CD4-positive, alpha-beta T cell (primary cell): ENCODE measurements at regions not wholly inside any gene's neighbourhood (a gene's known extent, or its start where the extent isn't known, plus 50 kb on each side); places are given as distances from the start of the nearest gene placed in this dataset.
A peak's percentile ranks its signal among the peaks of the same experiment; 100 is the strongest.

Experiments used
- ATAC-seq: fragments of 200-7000 bp; cut with Tn5 transposase; one replicate; pipeline ENCODE4 v1.10.0; 2022; ENCODE audit warnings: mild to moderate bottlenecking; ENCODE audit not compliant: poor library complexity
- CTCF ChIA-PET: fragments of 350-600 bp; sonication (Branson Sonifier 250); formaldehyde crosslinking; loops from one replicate; lab custom pipeline; 2021; ENCODE audit warnings: antibody characterized with exemption, inconsistent platforms; lab: Charles Lee
- POLR2A ChIA-PET: fragments of 350-600 bp; sonication (Branson Sonifier 250); formaldehyde crosslinking; loops from one replicate; lab custom pipeline; 2021; ENCODE audit warnings: antibody characterized with exemption, inconsistent platforms; lab: Charles Lee
- DNase-seq, 14 experiments: peaks; one replicate each; pipeline ENCODE4 v3.0.0-alpha.2; 2013 to 2020; ENCODE audit warnings: mixed read lengths in 2 of 14
- H3K27ac ChIP-seq, 2 donors: one replicate each; pipeline versions ENCODE4 v1.5.1 to v1.7.0; 2013; ENCODE audit warnings: low read length in 2 of 2, low read depth in 1 of 2, mild to moderate bottlenecking in 1 of 2
- H3K27me3 ChIP-seq, 2 experiments: 1 replicate in 1 of 2; 2 replicates in 1 of 2; pipeline versions ENCODE4 v1.6.1 to v1.7.0; 2013; ENCODE audit warnings: low read length in 2 of 2, control low read depth in 1 of 2, mild to moderate bottlenecking in 1 of 2, moderate library complexity in 1 of 2; ENCODE audit not compliant: insufficient read depth in 2 of 2, control insufficient read depth in 1 of 2
- H3K36me3 ChIP-seq: one replicate; pipeline ENCODE4 v1.6.1; 2013; ENCODE audit warnings: low read length, control low read depth; ENCODE audit not compliant: insufficient read depth
- H3K4me1 ChIP-seq: one replicate; pipeline ENCODE4 v1.6.1; 2013; ENCODE audit warnings: low read length, control low read depth; ENCODE audit not compliant: insufficient read depth
- H3K4me3 ChIP-seq: one replicate; pipeline ENCODE4 v1.5.1; 2013; ENCODE audit warnings: mild to moderate bottlenecking, low read length, moderate library complexity
- H3K9me3 ChIP-seq, 2 experiments: 1 replicate in 1 of 2; 2 replicates in 1 of 2; pipeline versions ENCODE4 v1.6.1 to v1.7.0; 2013; ENCODE audit warnings: low read length in 2 of 2, mild to moderate bottlenecking in 2 of 2, control low read depth in 1 of 2, moderate library complexity in 1 of 2; ENCODE audit not compliant: control insufficient read depth in 1 of 2, insufficient read depth in 1 of 2
- H3K27ac Mint-ChIP-seq: one replicate; pipeline ENCODE4 v1.8.0; 2020; ENCODE audit warnings: mixed read lengths
- H3K27me3 Mint-ChIP-seq: one replicate; pipeline ENCODE4 v1.8.0; 2021; ENCODE audit warnings: mixed read lengths
- H3K36me3 Mint-ChIP-seq: one replicate; pipeline ENCODE4 v1.8.0; 2021; ENCODE audit warnings: low read depth, mixed read lengths
- H3K4me1 Mint-ChIP-seq: one replicate; pipeline ENCODE4 v1.8.0; 2021; ENCODE audit warnings: low read depth, mixed read lengths
- H3K4me3 Mint-ChIP-seq: one replicate; pipeline ENCODE4 v1.8.0; 2020; ENCODE audit warnings: mild to moderate bottlenecking, mixed read lengths
- H3K9me3 Mint-ChIP-seq: one replicate; pipeline ENCODE4 v1.8.0; 2020; ENCODE audit warnings: mixed read lengths
- intact Hi-C, 2 experiments: fragments of 100-400 bp; cut with DNase I in 1 of 2; cut with micrococcal nuclease in 1 of 2; formaldehyde crosslinking; loops; one replicate each; pipeline versions ENCODE4 v1.15.1 to v1.9.0; 2023 to 2025; cut with DNase I, micrococcal nuclease
- TF ChIP-seq, protein P1 (sequence below): fragments of 200-600 bp; IDR thresholded peaks from one replicate; pipeline ENCODE4 v1.8.0; 2022; ENCODE audit warnings: antibody characterized with exemption, mild to moderate bottlenecking

- intact Hi-C loops, result no loop called here
- Histone ChIP-seq H3K36me3 (no peaks in the 10 kb centered on the region), H3K4me3 (no peak overlapping the region), H3K27me3 (no peaks in the 10 kb centered on the region), H3K9me3 (peaks cover 0 to 8% of the 10 kb centered on the region in 2 experiments), H3K27ac (no peak overlapping the region), H3K4me1 (no peaks in the 10 kb centered on the region)
- Mint-ChIP-seq H3K4me3 (no peak overlapping the region), H3K36me3 (no peaks in the 10 kb centered on the region), H3K4me1 (no peaks in the 10 kb centered on the region), H3K9me3 (no peaks in the 10 kb centered on the region), H3K27ac (no peak overlapping the region), H3K27me3 (peaks cover 5% of the 10 kb centered on the region)
- TF ChIP-seq, protein P1, sequence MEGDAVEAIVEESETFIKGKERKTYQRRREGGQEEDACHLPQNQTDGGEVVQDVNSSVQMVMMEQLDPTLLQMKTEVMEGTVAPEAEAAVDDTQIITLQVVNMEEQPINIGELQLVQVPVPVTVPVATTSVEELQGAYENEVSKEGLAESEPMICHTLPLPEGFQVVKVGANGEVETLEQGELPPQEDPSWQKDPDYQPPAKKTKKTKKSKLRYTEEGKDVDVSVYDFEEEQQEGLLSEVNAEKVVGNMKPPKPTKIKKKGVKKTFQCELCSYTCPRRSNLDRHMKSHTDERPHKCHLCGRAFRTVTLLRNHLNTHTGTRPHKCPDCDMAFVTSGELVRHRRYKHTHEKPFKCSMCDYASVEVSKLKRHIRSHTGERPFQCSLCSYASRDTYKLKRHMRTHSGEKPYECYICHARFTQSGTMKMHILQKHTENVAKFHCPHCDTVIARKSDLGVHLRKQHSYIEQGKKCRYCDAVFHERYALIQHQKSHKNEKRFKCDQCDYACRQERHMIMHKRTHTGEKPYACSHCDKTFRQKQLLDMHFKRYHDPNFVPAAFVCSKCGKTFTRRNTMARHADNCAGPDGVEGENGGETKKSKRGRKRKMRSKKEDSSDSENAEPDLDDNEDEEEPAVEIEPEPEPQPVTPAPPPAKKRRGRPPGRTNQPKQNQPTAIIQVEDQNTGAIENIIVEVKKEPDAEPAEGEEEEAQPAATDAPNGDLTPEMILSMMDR, result no peak
- POLR2A ChIA-PET, result no interaction called here
- ATAC-seq, result no peak
- CTCF ChIA-PET, result interaction anchor here (0.7 kb wide), 1 partner anchor 36 kb away, joined by 3 read pairs; no protein-coding TSS in a partner anchor
- no peak for DNase-seq
Observed at GRCh38 chr1:199959033-199959774, 68.3 kb upstream of the NR5A2 start.

DNA sequence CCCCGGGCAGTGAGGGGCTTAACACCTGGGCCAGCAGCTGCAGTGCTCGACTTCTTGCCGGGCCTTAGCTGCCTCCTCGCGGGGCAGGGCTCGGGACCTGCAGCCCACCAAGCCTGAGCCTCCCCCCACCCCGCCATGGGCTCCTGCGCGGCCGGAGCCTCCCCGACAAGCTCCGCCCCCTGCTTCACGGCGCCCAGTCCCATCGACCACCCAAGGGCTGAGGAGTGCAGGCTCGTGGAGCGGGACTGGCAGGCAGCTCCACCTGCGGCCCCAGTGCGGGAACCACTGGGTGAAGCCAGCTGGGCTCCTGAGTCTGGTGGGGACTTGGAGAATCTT, 67.8 kb upstream of the NR5A2 start:
- DNase-seq (peak in 1 of 14 experiments; percentile 9), ATAC-seq (no peak)
- CTCF ChIA-PET, result no interaction called here
- Histone ChIP-seq H3K4me1 (no peaks in the 10 kb centered on the region), H3K4me3 (no peak overlapping the region), H3K36me3 (no peaks in the 10 kb centered on the region), H3K9me3 (peaks cover 0 to 8% of the 10 kb centered on the region in 2 experiments), H3K27me3 (no peaks in the 10 kb centered on the region), H3K27ac (no peak overlapping the region)
- Mint-ChIP-seq H3K27me3 (peaks cover 5% of the 10 kb centered on the region), H3K4me1 (no peaks in the 10 kb centered on the region), H3K27ac (no peak overlapping the region), H3K36me3 (no peaks in the 10 kb centered on the region), H3K4me3 (no peak overlapping the region), H3K9me3 (no peaks in the 10 kb centered on the region)
- TF ChIP-seq, protein P1, result no peak
- intact Hi-C loops, result no loop called here
- POLR2A ChIA-PET, result no interaction called here

- H3K4me1 ChIP-seq, result no peaks in the 10 kb centered on the region
- TF ChIP-seq, protein P1, result no peak
- H3K27ac ChIP-seq, result no peak overlapping the region
- Mint-ChIP-seq H3K4me1 (no peaks in the 10 kb centered on the region), H3K36me3 (no peaks in the 10 kb centered on the region), H3K27ac (no peak overlapping the region), H3K9me3 (no peaks in the 10 kb centered on the region), H3K27me3 (peaks cover 9% of the 10 kb centered on the region), H3K4me3 (no peak overlapping the region)
- DNase-seq (no peak), ATAC-seq (no peak)
- H3K4me3 ChIP-seq, result no peak overlapping the region
- H3K9me3 ChIP-seq, result no peaks in the 10 kb centered on the region
- H3K27me3 ChIP-seq, result no peaks in the 10 kb centered on the region
- intact Hi-C loops, result no loop called here
- ChIA-PET POLR2A (no interaction called here), CTCF (no interaction called here)
- H3K36me3 ChIP-seq, result no peaks in the 10 kb centered on the region
Observed at GRCh38 chr1:199970125-199970524, 57.4 kb upstream of the NR5A2 start.
